ENCODE measurements at regions not wholly inside any gene's neighbourhood (a gene's known extent, or its start where the extent isn't known, plus 50 kb on each side); places are given as distances from the start of the nearest gene placed in this dataset.

DNA sequence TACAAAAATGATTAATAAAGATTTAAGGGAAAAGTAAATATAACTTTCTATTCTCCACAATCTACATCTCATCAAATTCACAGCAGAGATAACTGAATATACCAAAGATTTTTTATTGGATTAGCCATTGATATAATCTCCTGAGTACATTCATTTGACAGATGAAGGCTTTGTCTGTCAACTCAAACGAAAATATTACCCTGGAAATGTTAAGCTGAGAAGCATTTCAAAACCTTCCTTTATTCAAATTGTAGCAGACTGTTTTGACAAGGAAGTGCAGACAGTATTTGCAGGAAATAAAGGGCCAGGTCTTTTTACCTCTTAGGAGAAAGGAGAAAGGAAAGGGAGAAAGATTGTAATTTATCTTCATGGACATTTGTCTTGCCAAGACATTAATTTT is 473.5 kb downstream of the TMEM182 start:
- H3K9me3 Mint-ChIP-seq: peaks cover 17% of the 10 kb centered on the region
- TF ChIP-seq, protein P1, sequence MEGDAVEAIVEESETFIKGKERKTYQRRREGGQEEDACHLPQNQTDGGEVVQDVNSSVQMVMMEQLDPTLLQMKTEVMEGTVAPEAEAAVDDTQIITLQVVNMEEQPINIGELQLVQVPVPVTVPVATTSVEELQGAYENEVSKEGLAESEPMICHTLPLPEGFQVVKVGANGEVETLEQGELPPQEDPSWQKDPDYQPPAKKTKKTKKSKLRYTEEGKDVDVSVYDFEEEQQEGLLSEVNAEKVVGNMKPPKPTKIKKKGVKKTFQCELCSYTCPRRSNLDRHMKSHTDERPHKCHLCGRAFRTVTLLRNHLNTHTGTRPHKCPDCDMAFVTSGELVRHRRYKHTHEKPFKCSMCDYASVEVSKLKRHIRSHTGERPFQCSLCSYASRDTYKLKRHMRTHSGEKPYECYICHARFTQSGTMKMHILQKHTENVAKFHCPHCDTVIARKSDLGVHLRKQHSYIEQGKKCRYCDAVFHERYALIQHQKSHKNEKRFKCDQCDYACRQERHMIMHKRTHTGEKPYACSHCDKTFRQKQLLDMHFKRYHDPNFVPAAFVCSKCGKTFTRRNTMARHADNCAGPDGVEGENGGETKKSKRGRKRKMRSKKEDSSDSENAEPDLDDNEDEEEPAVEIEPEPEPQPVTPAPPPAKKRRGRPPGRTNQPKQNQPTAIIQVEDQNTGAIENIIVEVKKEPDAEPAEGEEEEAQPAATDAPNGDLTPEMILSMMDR (conservative IDR thresholded peaks at IDR 0.05): no peak
- no peak overlapping the region for H3K27ac Mint-ChIP-seq (ENCODE audit: unreplicated experiment)
- no peaks in the 10 kb centered on the region for H3K4me1 Mint-ChIP-seq
- peaks cover 7% of the 10 kb centered on the region for H3K36me3 Mint-ChIP-seq (ENCODE audit: low read depth)
- no peak overlapping the region for H3K4me3 Mint-ChIP-seq
- DNase-seq (ENCODE audit: low read depth, low spot score): no peak
- no peaks in the 10 kb centered on the region for H3K27me3 Mint-ChIP-seq (ENCODE audit: low read depth)

GRCh38 chr2:103249462-103249861 is 487.6 kb downstream of the TMEM182 start:
- TF ChIP-seq, protein P1 (conservative IDR thresholded peaks at IDR 0.05): no peak
- H3K27ac Mint-ChIP-seq (ENCODE audit: unreplicated experiment): no peak overlapping the region
- H3K36me3 Mint-ChIP-seq (ENCODE audit: low read depth): peaks cover 3% of the 10 kb centered on the region
- DNase-seq (ENCODE audit: low read depth, low spot score): no peak
- H3K4me1 Mint-ChIP-seq: peaks cover 5% of the 10 kb centered on the region
- H3K27me3 Mint-ChIP-seq (ENCODE audit: low read depth): no peaks in the 10 kb centered on the region
- H3K4me3 Mint-ChIP-seq: no peak overlapping the region
- peaks cover 4% of the 10 kb centered on the region for H3K9me3 Mint-ChIP-seq

- Mint-ChIP-seq H3K4me3 (no peak overlapping the region), H3K9me3 (peaks cover 4% of the 10 kb centered on the region), H3K36me3 (ENCODE audit: low read depth) (peaks cover 3% of the 10 kb centered on the region), H3K27me3 (ENCODE audit: low read depth) (no peaks in the 10 kb centered on the region), H3K27ac (ENCODE audit: unreplicated experiment) (no peak overlapping the region), H3K4me1 (peaks cover 5% of the 10 kb centered on the region)
- DNase-seq (ENCODE audit: low read depth, low spot score): no peak
- TF ChIP-seq, protein P1 (conservative IDR thresholded peaks at IDR 0.05): no peak
Measured at GRCh38 chr2:103252781-103253180, 490.9 kb downstream of the TMEM182 start.

GRCh38 chr2:103254611-103255010 is 492.8 kb downstream of the TMEM182 start:
- no peak for DNase-seq (ENCODE audit: low read depth, low spot score)
- TF ChIP-seq, protein P1 (conservative IDR thresholded peaks at IDR 0.05): no peak
- no peak overlapping the region for H3K4me3 Mint-ChIP-seq
- H3K27me3 Mint-ChIP-seq (ENCODE audit: low read depth): no peaks in the 10 kb centered on the region
- peaks cover 5% of the 10 kb centered on the region for H3K4me1 Mint-ChIP-seq
- peaks cover 4% of the 10 kb centered on the region for H3K9me3 Mint-ChIP-seq
- peaks cover 3% of the 10 kb centered on the region for H3K36me3 Mint-ChIP-seq (ENCODE audit: low read depth)
- no peak overlapping the region for H3K27ac Mint-ChIP-seq (ENCODE audit: unreplicated experiment)

- TF ChIP-seq, protein P1 (conservative IDR thresholded peaks at IDR 0.05): no peak
- no peak overlapping the region for H3K4me3 Mint-ChIP-seq
- no peak for DNase-seq (ENCODE audit: low read depth, low spot score)
- peaks cover 3% of the 10 kb centered on the region for H3K9me3 Mint-ChIP-seq
- H3K4me1 Mint-ChIP-seq: no peaks in the 10 kb centered on the region
- H3K27ac Mint-ChIP-seq (ENCODE audit: unreplicated experiment): no peak overlapping the region
- H3K27me3 Mint-ChIP-seq (ENCODE audit: low read depth): no peaks in the 10 kb centered on the region
- peaks cover 3% of the 10 kb centered on the region for H3K36me3 Mint-ChIP-seq (ENCODE audit: low read depth)
Measured at GRCh38 chr2:103264058-103264768, 502.4 kb downstream of the TMEM182 start.
